ENCODE measurements at regions not wholly inside any gene's neighbourhood (a gene's known extent, or its start where the extent isn't known, plus 50 kb on each side); places are given as distances from the start of the nearest gene placed in this dataset.

DNA sequence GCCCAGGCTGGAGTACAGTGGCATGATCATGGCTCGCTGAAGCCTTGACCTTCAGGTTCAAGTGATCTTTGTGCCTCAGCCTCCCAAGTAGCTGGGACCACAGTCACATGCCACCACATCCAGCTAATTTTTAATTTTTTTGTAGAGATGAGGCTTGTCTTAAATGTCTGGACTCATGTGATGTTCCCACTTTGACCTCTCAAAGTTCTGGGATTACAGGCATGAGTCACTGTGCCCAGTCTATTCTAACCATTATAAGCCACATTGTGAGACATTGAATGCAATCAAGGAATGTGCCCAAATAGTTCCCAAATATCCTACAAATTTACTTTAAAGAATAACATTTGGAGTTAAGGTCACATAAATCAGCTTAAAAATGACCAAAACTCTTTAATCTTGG, 130.7 kb upstream of the ARID2 start:
- Histone ChIP-seq H3K79me2 (ENCODE audit: control insufficient read depth, insufficient read depth, low read length) (no peaks in the 10 kb centered on the region), H3K4me3 (replicated peaks in 1 of 3; ENCODE audit: insufficient read depth in 1 of 3, low read depth in 1 of 3, low read length in 3 of 3) (no peak overlapping the region), H3K27ac (ENCODE audit: insufficient read depth, low read depth, low read length) (no peak overlapping the region), H3K4me1 (ENCODE audit: control insufficient read depth, extremely low read depth, insufficient read depth, low read length) (no peaks in the 10 kb centered on the region), H3K9me1 (replicated peaks; ENCODE audit: control insufficient read depth, extremely low read depth, insufficient read depth, low read length) (no peaks in the 10 kb centered on the region), H3K9me3 (replicated peaks; ENCODE audit: control insufficient read depth, insufficient read depth, low read length) (no peaks in the 10 kb centered on the region), H4K20me1 (replicated peaks; ENCODE audit: control insufficient read depth, extremely low read depth, insufficient read depth, low read length) (no peaks in the 10 kb centered on the region), H3K4me2 (ENCODE audit: insufficient read depth, low read length) (no peak overlapping the region), H3K36me3 (ENCODE audit: control insufficient read depth in 2 of 2, extremely low read depth in 1 of 2, insufficient read depth in 2 of 2, low read length in 2 of 2) (no peaks in the 10 kb centered on the region), H2AFZ (ENCODE audit: low read depth, low read length) (no peak overlapping the region), H3K27me3 (ENCODE audit: control insufficient read depth in 2 of 2, insufficient read depth in 2 of 2, low read length in 2 of 2) (peaks cover 7 to 9% of the 10 kb centered on the region in 2 experiments), H3K9ac (replicated peaks; ENCODE audit: extremely low read depth, insufficient read depth, low read length) (no peak overlapping the region)
- ChIA-PET POLR2A (no interaction called here), CTCF (interaction anchor here (0.6 kb wide), 1 partner anchor 120 kb away, joined by 3 read pairs; no protein-coding TSS in a partner anchor)
- FAIRE-seq (no peak), DNase-seq (ENCODE audit: low read depth, low spot score) (no peak)
- dilution Hi-C loops (cut with MboI; ENCODE audit: extremely low pct_ligation_motif_present, low sequenced_read_pairs), result no loop called here
- TF ChIP-seq MAX (IDR thresholded peaks at IDR 0.05; ENCODE audit: insufficient read depth, insufficient read length), result no peak
- no peak for TF ChIP-seq POLR2A (IDR thresholded peaks at IDR 0.05; ENCODE audit: low read depth, low read length)
- TF ChIP-seq MYC (IDR thresholded peaks at IDR 0.05; ENCODE audit: low read depth, low read length), result no peak
- TF ChIP-seq GATA2 (IDR thresholded peaks at IDR 0.05; ENCODE audit: insufficient read depth, insufficient read length, low read depth, low read length), result no peak
- no peak for TF ChIP-seq FOS (IDR thresholded peaks at IDR 0.05; ENCODE audit: borderline replicate concordance, insufficient read depth, low read length)
- TF ChIP-seq CTCF (IDR thresholded peaks at IDR 0.05; ENCODE audit: extremely low read depth in 1 of 2, insufficient read depth in 1 of 2, low read depth in 1 of 2, low read length in 2 of 2), result no peak
- no peak for TF ChIP-seq EZH2 (IDR thresholded peaks at IDR 0.05; ENCODE audit: borderline replicate concordance, low read depth, low read length, severe bottlenecking)
- intact Hi-C loops (cut with micrococcal nuclease), result no loop called here
- BruUV-seq (replicated peaks), result no TSS peak

Data from endothelial cell of umbilical vein (primary cell).